T follicular helper cell (primary cell): ENCODE measurements at regions not wholly inside any gene's neighbourhood (a gene's known extent, or its start where the extent isn't known, plus 50 kb on each side); places are given as distances from the start of the nearest gene placed in this dataset.
"Not testable (repeated sequence)": the region's sequence is repeated elsewhere in the genome, so short reads cannot be mapped to it uniquely, and the experiment has no call there.

Experiments used
- DNase-seq: peaks from one replicate; pipeline ENCODE4 v3.0.0-alpha.2; 2020; ENCODE audit warnings: low read depth

DNA sequence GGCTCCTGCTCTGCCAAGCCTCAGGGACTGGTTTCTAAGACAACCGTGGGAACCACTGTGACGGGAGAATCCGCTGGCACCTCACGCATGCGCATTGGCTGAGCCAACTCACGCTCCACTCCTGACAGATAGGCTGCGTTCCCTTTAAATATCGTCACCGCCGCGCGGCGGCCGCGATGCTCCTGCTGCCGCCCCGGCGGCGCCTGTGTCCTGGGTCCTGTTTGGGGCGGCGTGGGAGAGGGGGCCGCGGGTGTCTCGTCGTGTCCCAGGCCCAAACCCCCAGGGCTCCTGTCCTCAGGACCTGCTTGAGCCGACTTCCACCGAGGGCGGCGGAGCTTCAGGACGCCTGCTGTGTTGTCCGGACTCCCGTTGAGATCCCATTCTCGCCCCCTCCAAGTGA lies 684.8 kb upstream of the TPTE start:
- not testable (repeated sequence) for DNase-seq

DNA sequence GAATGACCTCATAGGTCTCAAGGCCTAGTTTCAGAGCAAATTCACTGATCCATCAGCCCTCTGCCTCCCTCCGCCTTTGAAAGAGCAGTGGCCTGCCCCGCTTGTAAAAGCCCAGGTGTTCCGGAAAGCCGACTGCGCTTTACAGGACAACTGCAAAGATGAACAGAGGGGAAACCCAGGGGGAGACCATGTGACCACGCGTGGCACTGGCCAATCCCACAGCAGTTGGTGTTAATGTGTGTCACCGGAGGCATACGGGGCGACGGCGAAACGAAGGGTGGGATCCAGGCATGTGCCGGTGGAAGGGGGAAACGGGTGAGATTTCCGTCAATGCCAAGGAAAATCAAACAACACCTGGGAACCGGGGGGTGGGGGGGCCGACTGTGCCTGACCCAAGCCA lies 684.4 kb upstream of the TPTE start:
- DNase-seq = not testable (repeated sequence)

DNA sequence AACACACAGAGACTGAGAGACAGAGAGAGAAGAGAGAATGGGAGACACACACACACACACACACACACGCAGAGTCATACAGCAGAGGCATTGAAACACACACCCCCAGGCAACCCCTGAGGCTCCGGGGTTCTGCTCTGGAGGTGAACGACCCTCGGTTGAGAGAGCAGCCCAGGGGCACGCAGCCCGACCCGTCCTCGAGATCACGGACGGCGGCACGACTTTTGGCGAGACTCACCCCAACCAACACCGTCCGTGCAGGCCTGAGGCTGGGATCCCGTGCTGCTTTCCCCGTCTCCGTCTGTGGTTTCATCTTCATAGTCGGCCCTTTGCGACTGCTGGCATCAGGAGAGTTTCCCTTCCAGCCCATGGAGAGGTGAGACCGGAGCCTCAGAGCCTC lies 683.9 kb upstream of the TPTE start:
- DNase-seq = not testable (repeated sequence)

DNA sequence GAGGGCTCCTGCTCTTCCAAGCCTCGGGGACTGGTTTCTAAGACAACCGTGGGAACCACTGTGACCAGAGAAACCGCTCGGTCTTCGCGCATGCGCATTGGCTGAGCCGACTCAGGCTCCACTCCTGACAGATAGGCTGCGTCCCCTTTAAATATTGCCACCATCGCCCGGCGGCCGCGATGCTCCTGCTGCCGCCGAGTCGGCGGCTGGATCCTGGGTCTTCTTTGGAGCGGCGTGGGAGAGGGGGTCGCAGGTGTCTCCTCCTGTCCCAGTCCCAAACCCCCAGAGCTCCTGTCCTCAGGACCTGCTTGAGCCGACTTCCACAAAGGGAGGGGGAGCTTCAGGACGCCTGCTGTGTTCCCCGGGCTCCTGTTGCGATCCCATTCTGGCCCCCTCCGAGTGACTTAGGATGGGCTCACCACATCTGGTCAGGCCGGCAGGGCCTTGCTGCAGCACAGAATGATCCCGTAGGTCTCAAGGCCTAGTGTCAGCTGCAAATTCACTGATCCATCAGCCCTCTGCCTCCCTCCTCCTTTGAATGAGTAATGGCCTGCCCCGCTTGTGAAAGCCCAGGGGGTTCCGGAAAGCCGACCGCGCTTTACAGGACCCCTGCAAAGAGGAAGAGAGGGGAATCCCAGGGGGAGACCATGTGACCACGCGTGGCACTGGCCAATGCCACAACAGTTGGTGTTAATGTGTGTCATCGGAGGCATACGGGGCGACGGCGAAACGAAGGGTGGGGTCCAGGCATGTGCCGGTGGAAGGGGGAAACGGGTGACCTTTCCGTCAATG lies 683.2 kb upstream of the TPTE start:
- no peak for DNase-seq

DNA sequence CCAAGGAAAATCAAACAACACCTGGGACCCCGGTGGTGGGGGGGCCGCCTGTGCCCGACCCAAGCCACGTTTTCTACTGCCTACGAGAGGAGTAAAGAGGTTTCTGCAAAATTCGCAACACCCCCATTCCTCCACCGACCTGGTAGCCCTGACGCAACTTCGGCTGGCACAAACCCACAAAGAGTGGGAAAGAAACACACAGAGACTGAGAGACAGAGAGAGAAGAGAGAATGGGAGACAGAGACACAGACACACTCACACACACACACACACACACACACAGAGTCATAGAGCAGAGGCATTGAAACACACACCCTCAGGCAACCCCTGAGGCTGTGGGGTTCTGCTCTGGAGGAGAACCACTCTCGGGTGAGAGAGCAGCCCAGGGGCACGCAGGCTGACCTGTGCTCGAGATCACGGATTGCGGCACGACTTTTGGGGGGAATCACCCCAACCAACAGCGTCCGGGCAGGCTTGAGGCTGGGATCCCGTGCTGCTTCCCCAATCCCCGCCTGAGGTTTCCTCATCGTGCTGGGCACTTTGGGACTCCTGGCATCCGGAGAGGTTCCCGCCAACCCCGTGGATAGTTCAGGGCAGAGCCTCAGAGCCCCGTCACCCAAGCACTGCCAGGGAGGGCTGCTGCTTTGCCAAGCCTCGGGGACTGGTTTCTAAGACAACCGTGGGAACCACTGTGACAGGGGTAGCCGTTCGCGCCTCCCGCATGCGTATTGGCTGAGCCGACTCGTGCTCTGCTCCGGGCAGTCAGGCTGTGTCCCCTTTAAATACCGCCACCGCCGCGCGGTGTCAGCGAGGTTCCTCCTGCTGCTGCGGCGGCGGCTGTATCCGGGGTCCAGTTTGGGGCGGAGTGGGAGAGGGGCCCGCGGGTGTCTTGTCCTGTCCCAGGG lies 682.4 kb upstream of the TPTE start:
- no peak for DNase-seq

DNA sequence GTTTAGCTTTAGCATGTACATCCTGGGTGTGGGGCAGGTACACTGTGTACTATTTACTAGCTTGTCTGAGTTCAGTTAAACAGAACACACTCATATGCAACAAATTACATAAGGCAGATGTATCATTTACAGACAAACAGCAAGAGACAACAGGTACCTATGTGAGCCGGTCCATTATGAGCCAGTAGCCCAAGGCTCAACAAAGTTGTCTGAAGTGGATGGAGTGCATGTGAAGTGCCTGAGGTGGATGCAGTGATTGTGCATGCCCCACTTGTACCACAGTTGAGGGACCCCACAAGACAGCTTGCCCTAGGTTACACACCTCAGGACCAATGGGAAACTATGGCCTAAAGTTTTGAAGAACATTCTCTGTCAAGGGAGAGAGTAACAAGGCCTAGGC lies 677.3 kb upstream of the TPTE start:
- not testable (repeated sequence) for DNase-seq

DNA sequence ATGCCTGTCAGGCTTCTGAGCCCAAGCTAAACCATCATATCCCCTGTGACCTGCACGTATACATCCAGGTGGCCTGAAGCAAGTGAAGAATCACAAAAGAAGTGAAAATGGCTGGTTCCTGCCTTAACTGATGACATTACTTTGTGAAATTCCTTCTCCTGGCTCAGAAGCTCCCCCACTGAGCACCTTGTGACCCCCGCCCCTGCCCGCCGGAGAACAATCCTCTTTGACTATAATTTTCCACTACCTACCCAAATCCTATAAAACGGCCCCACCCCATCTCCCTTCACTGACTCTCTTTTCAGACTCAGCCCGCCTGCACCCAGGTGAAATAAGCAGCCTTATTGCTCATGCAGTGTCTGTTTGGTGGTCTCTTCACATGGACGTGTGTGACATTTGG lies 673.9 kb upstream of the TPTE start:
- not testable (repeated sequence) for DNase-seq

DNA sequence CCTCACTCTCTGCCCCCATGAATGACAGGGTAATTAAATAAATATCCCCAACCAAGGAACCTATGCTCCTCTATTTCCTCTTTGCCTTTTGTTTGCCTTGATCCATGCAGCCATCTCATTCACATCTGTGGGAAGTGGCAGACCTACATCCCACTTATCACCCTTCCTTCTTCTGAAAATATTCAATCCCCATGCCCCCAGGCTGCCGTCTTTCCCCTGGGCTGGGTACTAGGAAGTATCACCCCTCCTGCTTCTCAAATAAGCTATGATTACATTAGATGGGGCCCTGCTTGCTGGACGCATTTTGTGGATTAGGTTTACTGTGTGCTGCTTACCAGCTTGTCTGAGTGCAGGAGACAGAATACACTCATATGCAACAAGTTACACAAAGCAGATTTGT lies 670.2 kb upstream of the TPTE start:
- DNase-seq = not testable (repeated sequence)

DNA sequence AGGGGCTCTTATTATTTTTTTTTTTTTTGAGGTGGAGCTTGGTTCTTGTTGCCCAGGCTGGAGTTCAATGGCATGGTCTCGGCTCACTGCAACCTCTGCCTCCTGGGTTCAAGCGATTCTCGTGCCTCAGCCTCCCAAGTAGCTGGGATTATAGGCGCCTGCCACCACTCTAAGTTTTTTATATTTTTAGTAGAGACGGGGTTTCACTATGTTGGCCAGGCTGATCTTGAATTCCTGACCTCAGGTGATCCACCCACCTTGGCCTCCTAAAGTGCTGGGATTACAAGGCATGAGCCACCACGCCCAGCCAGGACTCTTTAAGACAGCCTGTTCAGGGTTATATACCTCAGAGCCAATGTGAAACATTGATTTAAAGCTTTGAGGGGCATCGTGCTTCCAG lies 669.7 kb upstream of the TPTE start:
- DNase-seq = not testable (repeated sequence)

DNA sequence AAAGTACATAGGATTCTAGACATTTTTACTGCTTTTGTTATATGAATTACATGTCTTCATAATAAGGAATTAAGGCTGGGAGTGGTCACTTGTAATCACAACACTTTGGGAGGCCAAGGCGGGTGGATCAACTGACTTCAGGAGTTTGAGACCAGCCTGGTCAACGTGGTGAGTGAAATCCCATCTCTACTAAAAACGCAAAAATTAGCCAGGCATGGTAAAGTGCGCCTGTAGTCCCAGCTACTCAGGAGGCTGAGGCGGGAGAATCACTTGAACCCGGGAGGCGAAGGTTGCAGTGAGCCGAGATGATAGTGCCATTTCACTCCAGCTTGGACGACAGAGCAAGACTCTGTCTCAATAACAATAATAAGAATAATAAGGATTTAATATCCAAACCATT lies 663.8 kb upstream of the TPTE start:
- not testable (repeated sequence) for DNase-seq

DNA sequence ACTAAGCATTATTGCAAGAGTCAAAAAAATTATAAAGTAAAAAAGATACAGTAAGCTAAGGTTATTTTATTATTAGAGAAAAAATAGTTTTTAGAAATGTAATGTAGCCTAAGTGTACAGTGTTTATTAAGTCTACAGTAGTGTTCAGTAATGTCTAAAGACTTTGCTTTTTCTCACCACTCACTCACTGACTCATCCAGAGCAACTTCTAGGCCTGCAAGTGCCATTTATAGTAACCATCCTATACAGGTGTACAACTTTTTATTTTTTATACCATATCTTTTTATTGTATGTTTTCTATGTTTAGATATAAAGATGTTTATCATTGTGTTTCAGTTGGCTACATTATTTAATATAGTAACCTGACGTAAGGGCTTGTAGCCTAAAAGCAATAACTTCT lies 661.5 kb upstream of the TPTE start:
- DNase-seq = not testable (repeated sequence)

DNA sequence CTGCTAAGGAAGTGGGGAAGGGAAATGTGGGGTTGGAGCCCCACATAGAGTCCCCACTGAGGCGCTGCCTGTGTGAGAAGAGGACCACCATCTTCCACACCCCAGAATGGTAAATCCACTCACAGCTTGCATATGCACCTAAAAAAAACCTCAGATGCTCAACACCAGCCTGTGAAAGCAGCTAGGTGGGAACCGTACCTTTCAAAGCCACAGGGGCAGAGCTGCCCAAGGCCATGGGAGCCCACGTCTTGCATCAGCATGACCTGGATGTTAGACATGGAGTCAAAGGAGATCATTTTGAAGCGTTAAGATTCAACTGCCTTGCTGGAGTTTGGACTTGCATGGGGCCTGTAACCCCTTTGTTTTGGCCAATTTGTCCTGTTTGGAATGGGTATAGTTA lies 658.9 kb upstream of the TPTE start:
- DNase-seq = not testable (repeated sequence)

DNA sequence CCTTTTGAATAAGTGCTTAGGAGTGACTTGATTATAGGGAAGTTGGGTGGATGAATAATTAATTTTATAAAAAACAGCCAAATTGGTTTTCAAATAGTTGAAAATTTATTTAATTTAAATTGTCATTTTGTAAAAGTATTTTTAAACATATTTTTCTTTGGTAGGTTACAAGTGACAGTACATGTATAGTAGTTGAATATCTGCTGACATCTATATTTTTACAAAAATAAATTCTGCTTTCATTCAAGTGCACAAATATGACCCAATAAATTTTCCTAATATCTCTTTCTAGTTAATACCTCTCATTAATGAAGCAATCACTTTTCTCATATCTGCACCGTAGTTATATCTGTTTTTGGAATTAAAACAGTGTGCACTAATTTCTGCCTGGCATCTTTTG lies 653.6 kb upstream of the TPTE start:
- DNase-seq = not testable (repeated sequence)

DNA sequence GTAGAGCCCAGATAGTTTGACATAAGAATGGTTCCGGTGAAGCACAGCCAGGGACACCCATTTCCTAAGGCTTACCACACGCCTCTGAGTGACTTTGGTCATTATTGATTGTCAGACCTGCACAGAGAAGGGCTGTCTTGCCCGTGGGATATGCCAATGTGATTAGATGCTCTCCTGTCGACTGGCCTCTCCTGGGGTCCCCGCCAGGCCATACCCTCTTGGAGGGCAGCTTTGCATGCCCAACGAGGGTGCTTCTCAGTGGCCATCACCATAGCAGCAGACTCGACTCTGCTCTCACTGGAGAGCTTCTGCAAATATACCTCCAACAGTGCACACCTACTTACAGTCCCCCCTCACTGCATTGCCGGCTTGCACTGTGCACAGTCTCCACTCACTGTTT lies 648.3 kb upstream of the TPTE start:
- not testable (repeated sequence) for DNase-seq

DNA sequence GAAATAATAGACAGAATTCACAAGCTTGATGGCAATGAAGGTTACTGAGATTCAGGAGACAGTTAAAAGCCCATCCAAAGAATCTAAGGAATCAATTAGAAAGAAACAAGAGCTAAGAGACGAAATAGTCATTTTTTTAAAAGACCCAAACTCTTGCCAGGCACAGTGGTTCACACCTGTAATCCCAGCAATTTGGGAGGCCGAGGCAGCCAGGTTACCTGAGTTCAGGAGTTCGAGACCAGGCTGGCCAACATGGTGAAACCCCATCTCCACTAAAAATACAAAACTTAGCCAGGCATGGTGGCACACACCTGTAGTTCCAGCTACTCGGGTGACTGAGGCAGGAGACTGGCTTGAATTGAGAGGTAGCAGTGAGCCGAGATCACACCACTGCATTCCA lies 647.2 kb upstream of the TPTE start:
- DNase-seq = not testable (repeated sequence)

DNA sequence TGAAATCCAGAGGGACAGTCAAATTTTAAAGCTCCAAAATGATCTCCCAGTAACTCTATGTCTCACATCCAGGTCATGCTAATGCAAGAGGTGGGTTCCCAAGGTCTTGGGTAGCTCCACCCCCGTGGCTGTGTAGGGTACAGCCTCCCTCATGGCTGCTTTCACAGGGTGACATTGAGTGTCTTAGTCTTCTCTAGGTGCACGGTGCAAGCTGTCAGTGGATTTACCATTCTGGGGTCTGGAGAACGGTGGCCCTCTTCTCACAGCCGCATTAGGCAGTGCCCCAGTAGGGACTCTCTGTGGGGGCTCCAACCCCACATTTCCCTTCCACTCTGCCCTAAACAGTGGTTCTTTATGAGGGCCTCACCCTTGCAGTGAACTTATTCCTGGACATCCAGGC lies 640.0 kb upstream of the TPTE start:
- DNase-seq = not testable (repeated sequence)

DNA sequence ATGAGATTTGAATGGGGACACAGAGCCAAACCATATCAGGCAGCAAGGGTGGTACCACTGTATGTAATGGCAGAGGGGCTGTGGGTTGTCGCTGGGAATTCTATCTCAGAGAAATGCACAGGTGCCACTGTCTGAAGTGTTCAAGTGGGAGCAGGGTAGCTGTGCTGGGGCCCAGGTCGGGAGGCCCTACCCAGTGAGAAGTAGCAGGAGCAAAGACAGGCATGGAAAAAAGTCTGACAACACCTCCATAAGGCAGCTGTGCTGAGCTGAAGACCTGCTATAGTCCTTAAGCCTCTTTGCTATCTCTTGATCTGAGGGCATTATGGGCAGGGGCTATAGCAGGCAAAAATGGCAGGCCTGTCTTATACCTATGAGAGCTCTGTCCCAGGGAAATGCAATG lies 638.3 kb upstream of the TPTE start:
- not testable (repeated sequence) for DNase-seq

DNA sequence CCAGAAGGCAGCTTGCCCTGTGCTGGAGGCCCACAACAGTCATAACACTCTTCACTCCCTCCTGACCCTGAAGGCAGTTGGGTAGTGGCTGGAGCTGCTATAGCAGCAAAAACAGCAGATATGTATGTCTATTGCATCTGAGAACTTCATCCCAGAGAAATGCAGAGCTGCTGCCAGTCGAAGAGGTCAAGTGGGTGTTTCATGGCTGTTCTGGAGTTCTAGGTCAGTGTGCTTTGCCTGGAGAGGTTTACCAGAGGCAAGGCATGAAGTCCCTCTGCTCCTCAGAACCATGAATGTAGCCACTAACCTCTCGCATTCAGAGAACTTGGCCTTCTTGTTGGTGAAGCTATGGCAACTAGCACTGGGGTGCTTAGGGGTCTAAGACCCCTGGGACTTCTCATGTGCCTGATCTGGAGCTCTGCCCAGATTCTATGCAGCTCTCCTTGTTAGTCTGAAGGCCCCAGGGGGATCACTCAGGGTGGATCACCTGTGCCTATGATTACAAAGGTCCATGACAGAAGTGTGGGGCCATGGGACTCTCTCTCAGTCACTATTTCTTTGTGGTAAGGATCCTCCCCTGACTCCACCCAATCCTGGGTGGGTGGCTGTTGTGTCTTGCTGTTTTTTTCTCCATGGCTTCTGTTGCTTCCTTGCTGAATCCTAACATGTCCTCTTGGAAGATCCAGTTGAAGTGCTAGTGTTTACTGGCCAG lies 637.7 kb upstream of the TPTE start:
- DNase-seq = not testable (repeated sequence)

DNA sequence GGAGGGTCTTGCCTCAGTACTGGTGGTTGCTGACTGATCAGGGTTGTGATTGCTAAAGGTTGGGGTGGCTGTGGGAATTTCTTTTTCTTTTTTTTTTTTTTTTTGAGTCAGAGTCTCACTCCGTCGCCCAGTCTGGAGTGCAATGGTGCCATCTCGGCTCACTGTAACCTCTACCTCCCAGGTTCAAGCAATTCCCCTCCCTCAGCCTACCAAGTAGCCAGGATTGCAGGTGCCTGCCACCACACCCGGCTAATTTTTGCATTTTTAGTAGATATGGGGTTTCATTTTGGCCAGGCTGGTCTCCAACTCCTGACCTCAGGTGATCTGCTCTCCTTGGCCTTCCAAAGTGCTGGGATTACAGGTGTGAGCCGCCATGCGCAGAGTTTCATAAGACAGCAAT lies 632.9 kb upstream of the TPTE start:
- DNase-seq = not testable (repeated sequence)

DNA sequence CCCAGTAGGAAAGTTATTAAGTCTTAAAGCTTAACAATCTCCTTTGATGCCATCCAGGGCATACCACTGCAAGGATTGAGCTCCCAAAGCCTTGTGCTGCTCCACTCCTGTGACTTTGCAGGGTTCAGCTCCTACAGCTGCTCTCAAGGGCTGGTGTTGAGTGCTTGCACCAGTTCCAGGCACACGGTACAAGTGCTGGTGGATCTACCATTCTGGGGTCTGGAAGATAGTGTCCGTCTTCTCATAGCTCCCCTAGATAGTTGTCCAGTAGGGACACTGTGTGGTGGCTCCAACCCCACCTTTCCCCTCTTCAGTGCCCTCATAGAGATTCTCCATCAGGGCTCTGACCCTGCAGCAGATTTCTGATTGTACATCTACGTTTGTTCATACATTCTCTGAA lies 617.8 kb upstream of the TPTE start:
- not testable (repeated sequence) for DNase-seq

DNA sequence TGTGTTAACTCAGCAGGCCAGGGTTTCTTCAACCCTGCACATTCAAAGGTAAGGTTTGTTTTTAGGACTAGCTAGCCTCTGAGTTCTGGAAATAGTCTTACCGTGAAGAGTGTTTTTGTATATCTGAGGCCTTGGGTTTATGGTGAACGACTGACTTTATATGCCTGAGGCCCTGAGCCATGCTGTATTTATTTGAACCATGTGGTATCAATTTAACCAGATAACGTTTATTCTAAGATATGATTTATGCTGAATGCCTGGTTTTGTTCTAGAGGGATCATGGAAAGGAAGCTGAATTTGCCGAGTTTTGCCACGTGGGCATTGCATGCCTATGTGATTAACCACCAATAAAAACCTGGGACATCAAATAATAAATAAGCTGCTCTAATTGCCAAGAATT lies 607.2 kb upstream of the TPTE start:
- DNase-seq = not testable (repeated sequence)

DNA sequence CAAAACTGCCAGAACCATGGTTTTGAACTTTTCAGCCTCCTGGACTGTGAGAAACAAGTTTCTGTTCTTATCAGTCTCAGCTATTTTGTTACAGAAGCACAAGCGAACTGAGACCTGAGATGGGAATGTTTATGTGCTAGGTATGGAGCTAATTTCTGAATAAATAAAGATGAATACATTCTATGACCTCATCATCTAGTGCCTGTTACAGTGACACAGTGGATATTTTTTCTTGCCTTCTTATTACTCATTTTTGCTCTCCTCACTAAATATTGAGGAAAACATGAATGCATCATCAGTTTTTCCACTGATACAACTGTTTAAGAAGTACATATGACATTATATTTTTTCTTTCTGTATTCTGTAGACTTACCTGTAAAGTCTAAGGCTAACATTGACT lies 601.9 kb upstream of the TPTE start:
- not testable (repeated sequence) for DNase-seq
